HepG2 (cell line): ENCODE measurements at regions not wholly inside any gene's neighbourhood (a gene's known extent, or its start where the extent isn't known, plus 50 kb on each side); places are given as distances from the start of the nearest gene placed in this dataset.

ENCODE experiments used
- EHMT2 ChIP-seq: fragments of 200-600 bp; sonication (generic); IDR thresholded peaks from 2 replicates; pipeline ENCODE4 v1.7.0; 2017; ENCODE audit warnings: antibody characterized with exemption, low read depth, low read length, borderline replicate concordance
- ELF1 ChIP-seq: sonication (generic); formaldehyde crosslinking; IDR thresholded peaks from 2 replicates; pipeline ENCODE4 v1.4.0; 2020; ENCODE audit warnings: missing genetic modification reagents
- GATAD2A ChIP-seq: IDR thresholded peaks from 2 replicates; pipeline ENCODE4 v1.6.1; 2016
- HNF4A ChIP-seq: sonication (generic); formaldehyde crosslinking; IDR thresholded peaks from 2 replicates; pipeline ENCODE4 v1.4.0; 2020; ENCODE audit warnings: missing genetic modification reagents
- KAT8 ChIP-seq: IDR thresholded peaks from 2 replicates; pipeline ENCODE4 v1.6.1; 2016; ENCODE audit warnings: missing genetic modification reagents, missing compliant biosample characterization
- KLF15 ChIP-seq: sonication (generic); formaldehyde crosslinking; IDR thresholded peaks from 2 replicates; pipeline ENCODE4 v1.8.1; 2023; ENCODE audit warnings: borderline replicate concordance, mild to moderate bottlenecking, inconsistent platforms, missing genetic modification reagents, mixed read lengths
- POGZ ChIP-seq: sonication (generic); formaldehyde crosslinking; IDR thresholded peaks from 2 replicates; pipeline ENCODE4 v1.4.0; 2020; ENCODE audit warnings: mild to moderate bottlenecking, missing genetic modification reagents
- RFXANK ChIP-seq: IDR thresholded peaks from 2 replicates; pipeline ENCODE4 v1.6.1; 2016
- SAP130 ChIP-seq: IDR thresholded peaks from 2 replicates; pipeline ENCODE4 v1.6.1; 2016; ENCODE audit warnings: low read depth
- TCF12 ChIP-seq, 2 experiments: fragments of 450-650 bp in 1 of 2; sonication (generic) in 1 of 2; formaldehyde crosslinking in 1 of 2; IDR thresholded peaks; 2 replicates each; pipeline versions ENCODE4 v1.6.1 to v1.8.0; 2017 to 2022; ENCODE audit warnings: antibody characterized with exemption in 1 of 2, mild to moderate bottlenecking in 1 of 2, missing genetic modification reagents in 1 of 2, moderate library complexity in 1 of 2
- TFE3 ChIP-seq: IDR thresholded peaks from 2 replicates; pipeline ENCODE4 v1.6.1; 2016
- TIGD3 ChIP-seq: sonication (generic); formaldehyde crosslinking; IDR thresholded peaks from 2 replicates; pipeline ENCODE4 v1.5.1; 2020; ENCODE audit warnings: mild to moderate bottlenecking, missing genetic modification reagents, borderline replicate concordance
- ZBTB2 ChIP-seq: sonication (generic); formaldehyde crosslinking; IDR thresholded peaks from 2 replicates; pipeline ENCODE4 v1.8.0; 2022; ENCODE audit warnings: low read depth, missing genetic modification reagents
- ZNF331 ChIP-seq: sonication (generic); formaldehyde crosslinking; IDR thresholded peaks from 2 replicates; pipeline ENCODE4 v1.4.0; 2020; ENCODE audit warnings: missing genetic modification reagents
- ZNF609 ChIP-seq: sonication (generic); formaldehyde crosslinking; IDR thresholded peaks from 2 replicates; pipeline ENCODE4 v1.4.0; 2020; ENCODE audit warnings: mild to moderate bottlenecking, missing genetic modification reagents, borderline replicate concordance
- ZNF614 ChIP-seq: IDR thresholded peaks from 2 replicates; pipeline ENCODE4 v1.6.1; 2018; ENCODE audit warnings: missing biosample characterization, missing genetic modification reagents, inconsistent platforms, borderline replicate concordance
- ZNF670 ChIP-seq: sonication (generic); formaldehyde crosslinking; IDR thresholded peaks from 2 replicates; pipeline ENCODE4 v1.8.0; 2022; ENCODE audit warnings: mild to moderate bottlenecking, missing genetic modification reagents, borderline replicate concordance
- ZSCAN29 ChIP-seq: sonication (generic); formaldehyde crosslinking; conservative IDR thresholded peaks from 2 replicates; pipeline ENCODE4 v1.4.0; 2020; ENCODE audit warnings: mild to moderate bottlenecking, missing genetic modification reagents

- TF ChIP-seq SAP130 (CRISPR knock-in tag) (peak; percentile 64), GATAD2A (CRISPR knock-in tag) (peak; percentile 96), ELF1 (peak; percentile 12), ZNF670 (CRISPR knock-in tag) (no peak), ZNF331 (CRISPR knock-in tag) (peak; percentile 89), KAT8 (CRISPR knock-in tag) (peak; percentile 78), KLF15 (CRISPR knock-in tag) (no peak), ZNF609 (CRISPR knock-in tag) (peak; percentile 92), ZNF614 (CRISPR knock-in tag) (peak; percentile 77; the same call in 1 of the 2 replicates), TFE3 (CRISPR knock-in tag) (peak; percentile 78), TIGD3 (CRISPR knock-in tag) (no peak), EHMT2 (peak; percentile 97), ZBTB2 (CRISPR knock-in tag) (no peak), RFXANK (CRISPR knock-in tag) (0 out of 2 replicates have a peak, but pooled peaks have one; percentile 71), POGZ (CRISPR knock-in tag) (peak; percentile 66), ZSCAN29 (CRISPR knock-in tag) (peak; percentile 83; the same call in 1 of the 2 replicates), HNF4A (CRISPR knock-in tag) (peak; percentile 99), TCF12 (IDR thresholded peaks at IDR 0.05) (0 out of 2 replicates have a peak, but pooled peaks have one; percentile 22), TCF12 (CRISPR knock-in tag; IDR thresholded peaks at IDR 0.05) (peak; percentile 69; the same call in 1 of the 2 replicates)
These were observed 1241.1 kb upstream of the ZEB2 start (continued) for GRCh38 chr2:145760781-145761649.
